ENCODE measurements at regions not wholly inside any gene's neighbourhood (a gene's known extent, or its start where the extent isn't known, plus 50 kb on each side); places are given as distances from the start of the nearest gene placed in this dataset.

DNA sequence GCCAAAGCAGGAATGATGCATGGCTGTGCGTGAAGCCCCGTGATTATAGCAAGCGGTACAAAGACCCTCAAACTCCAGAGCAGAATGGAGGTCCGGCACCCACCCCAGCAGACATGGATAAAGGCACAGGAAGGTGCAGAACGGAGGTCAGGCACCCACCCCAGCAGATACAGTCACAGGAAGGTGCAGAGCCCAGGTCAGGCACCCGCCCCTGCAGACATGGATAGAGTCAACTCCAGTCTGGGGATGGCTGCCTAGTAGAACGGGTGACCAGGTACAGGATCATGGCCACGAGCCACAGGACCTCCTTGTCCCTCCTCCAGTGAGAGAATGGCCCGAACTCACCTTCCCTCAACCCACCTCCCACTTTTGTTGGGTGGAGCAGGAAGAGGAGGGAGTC is 318.3 kb upstream of the SALL3 start:
- Mint-ChIP-seq H3K4me1 (no peaks in the 10 kb centered on the region), H3K27me3 (ENCODE audit: low read depth in 3 of 3) (peaks cover 4 to 5% (median 5%) of the 10 kb centered on the region in 3 donors), H3K36me3 (no peaks in the 10 kb centered on the region), H3K27ac (no peak overlapping the region), H3K9me3 (peaks cover 0 to 7% (median 2%) of the 10 kb centered on the region in 7 donors), H3K4me3 (no peak overlapping the region)
- no peak for DNase-seq
- Histone ChIP-seq H3K4me2 (replicated peaks; ENCODE audit: extremely low read depth, low read length, poor library complexity, severe bottlenecking) (no peak overlapping the region), H3K27me3 (ENCODE audit: control insufficient read depth in 2 of 2, insufficient read depth in 2 of 2, low read length in 2 of 2) (no peaks in the 10 kb centered on the region), H3K79me2 (ENCODE audit: insufficient read depth, low read length) (no peaks in the 10 kb centered on the region), H4K20me1 (ENCODE audit: insufficient read depth, low read length) (no peaks in the 10 kb centered on the region), H3K9ac (ENCODE audit: insufficient read depth, low read length, poor library complexity, severe bottlenecking) (no peak overlapping the region), H3K4me3 (replicated peaks in 1 of 3; ENCODE audit: low read depth in 2 of 3, low read length in 3 of 3) (no peak overlapping the region), H3K27ac (ENCODE audit: low read depth in 1 of 2, low read length in 2 of 2) (no peak overlapping the region), H2AFZ (ENCODE audit: insufficient read depth, low read depth, low read length, poor library complexity, severe bottlenecking) (no peak overlapping the region), H3K36me3 (replicated peaks in 1 of 2; ENCODE audit: control insufficient read depth in 1 of 2, insufficient read depth in 2 of 2, low read length in 2 of 2) (no peaks in the 10 kb centered on the region), H3K4me1 (ENCODE audit: control insufficient read depth in 1 of 2, insufficient read depth in 2 of 2, low read length in 2 of 2) (no peaks in the 10 kb centered on the region), H3K9me3 (replicated peaks in 1 of 2; ENCODE audit: control insufficient read depth in 1 of 2, insufficient read depth in 1 of 2, low read length in 2 of 2) (peaks cover 1 to 5% of the 10 kb centered on the region in 2 donors)
- TF ChIP-seq CTCF (IDR thresholded peaks at IDR 0.05), result no peak
- 96% methylated on average over 5 of the region's 9 CpGs for WGBS (ENCODE audit: insufficient coverage)
- intact Hi-C loops (cut with micrococcal nuclease), result no loop called here

DNA sequence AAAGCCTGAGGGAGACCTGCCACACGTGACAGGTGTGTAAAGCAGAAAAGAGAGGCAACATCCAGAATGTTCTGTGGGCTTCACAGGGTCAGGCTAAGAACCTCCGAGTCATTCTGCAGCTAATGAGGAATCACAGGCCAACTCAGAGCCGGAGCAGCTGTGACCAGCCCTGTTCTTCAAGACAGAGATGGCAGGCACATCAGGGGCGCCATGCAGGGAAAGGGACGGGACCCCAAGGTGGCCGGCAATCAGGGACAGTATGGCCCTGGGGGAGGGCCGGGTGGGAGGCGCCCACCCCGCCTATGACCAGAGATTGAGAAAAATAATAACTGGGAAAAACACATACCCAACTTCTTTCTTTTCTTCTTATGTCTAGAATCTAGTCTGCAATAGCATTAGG is 316.7 kb upstream of the SALL3 start:
- WGBS (ENCODE audit: insufficient coverage), result 88% methylated on average over 5 of the region's 9 CpGs
- peaks cover 4 to 8% (median 5%) of the 10 kb centered on the region in 3 donors for H3K27me3 Mint-ChIP-seq (ENCODE audit: low read depth in 3 of 3)
- H3K27ac ChIP-seq (ENCODE audit: low read depth in 1 of 2, low read length in 2 of 2), result no peak overlapping the region
- H3K4me1 ChIP-seq (ENCODE audit: control insufficient read depth in 1 of 2, insufficient read depth in 2 of 2, low read length in 2 of 2), result no peaks in the 10 kb centered on the region
- intact Hi-C loops (cut with micrococcal nuclease), result no loop called here
- H3K27me3 ChIP-seq (ENCODE audit: control insufficient read depth in 2 of 2, insufficient read depth in 2 of 2, low read length in 2 of 2), result no peaks in the 10 kb centered on the region
- H3K79me2 ChIP-seq (ENCODE audit: insufficient read depth, low read length), result no peaks in the 10 kb centered on the region
- no peaks in the 10 kb centered on the region for H3K36me3 Mint-ChIP-seq
- TF ChIP-seq CTCF (IDR thresholded peaks at IDR 0.05), result no peak
- no peaks in the 10 kb centered on the region for H4K20me1 ChIP-seq (ENCODE audit: insufficient read depth, low read length)
- H3K27ac Mint-ChIP-seq, result no peak overlapping the region
- DNase-seq, result no peak
- no peak overlapping the region for H3K4me3 ChIP-seq (replicated peaks in 1 of 3; ENCODE audit: low read depth in 2 of 3, low read length in 3 of 3)
- H2AFZ ChIP-seq (ENCODE audit: insufficient read depth, low read depth, low read length, poor library complexity, severe bottlenecking), result no peak overlapping the region
- H3K9me3 ChIP-seq (replicated peaks in 1 of 2; ENCODE audit: control insufficient read depth in 1 of 2, insufficient read depth in 1 of 2, low read length in 2 of 2), result no peaks in the 10 kb centered on the region
- H3K4me3 Mint-ChIP-seq, result no peak overlapping the region
- H3K36me3 ChIP-seq (replicated peaks in 1 of 2; ENCODE audit: control insufficient read depth in 1 of 2, insufficient read depth in 2 of 2, low read length in 2 of 2), result no peaks in the 10 kb centered on the region
- no peaks in the 10 kb centered on the region for H3K4me1 Mint-ChIP-seq
- no peak overlapping the region for H3K4me2 ChIP-seq (replicated peaks; ENCODE audit: extremely low read depth, low read length, poor library complexity, severe bottlenecking)
- peaks cover 0 to 3% (median 0%) of the 10 kb centered on the region in 7 donors for H3K9me3 Mint-ChIP-seq
- H3K9ac ChIP-seq (ENCODE audit: insufficient read depth, low read length, poor library complexity, severe bottlenecking), result no peak overlapping the region
